NCI-H82 (cell line): ENCODE measurements at regions not wholly inside any gene's neighbourhood (a gene's known extent, or its start where the extent isn't known, plus 50 kb on each side); places are given as distances from the start of the nearest gene placed in this dataset.
"Not testable (repeated sequence)": the region's sequence is repeated elsewhere in the genome, so short reads cannot be mapped to it uniquely, and the experiment has no call there.

Source experiments
- DNase-seq: peaks from one replicate; lab custom pipeline; 2025; lab: John Stamatoyannopoulos, UW

DNA sequence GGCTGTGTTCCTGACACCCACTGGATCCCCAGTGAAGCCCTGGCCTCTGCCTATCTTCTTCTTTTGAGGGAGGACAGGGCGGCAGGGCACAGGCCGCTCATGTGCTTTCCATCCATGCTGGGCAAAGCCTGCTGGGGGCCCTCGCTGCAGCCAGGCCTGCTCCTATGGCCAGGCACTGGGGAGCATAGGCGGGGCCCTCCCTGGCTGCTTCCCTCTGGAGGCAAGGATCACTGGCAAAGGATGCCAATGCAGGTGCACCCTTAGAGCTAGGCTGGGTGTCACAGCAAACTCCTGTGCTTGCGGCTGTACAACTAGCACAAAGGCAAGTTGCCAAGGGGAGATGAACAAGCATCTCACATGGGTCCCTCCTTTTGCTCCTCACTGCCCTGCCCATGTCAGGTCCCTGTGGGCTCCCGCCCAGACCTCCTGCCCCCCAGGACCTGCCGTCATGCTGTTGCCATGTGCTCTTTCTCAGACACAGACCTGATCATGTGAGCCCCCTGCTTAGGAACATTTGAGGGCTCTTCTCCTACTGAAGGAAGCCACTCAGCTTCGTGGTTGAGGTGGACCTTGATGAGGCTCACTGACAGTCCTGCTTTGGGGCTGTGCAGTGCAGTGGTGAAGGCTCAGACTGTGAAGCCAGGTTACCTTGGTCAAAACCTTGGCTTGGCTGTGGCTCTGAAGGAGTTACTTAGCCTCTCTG, 393.6 kb downstream of the PTPRU start:
- no peak for DNase-seq

- no peak for DNase-seq
These were observed 393.1 kb downstream of the PTPRU start for GRCh38 chr1:29629401-29629800.

- DNase-seq = no peak
These were observed 391.9 kb downstream of the PTPRU start for GRCh38 chr1:29628190-29628589.

GRCh38 chr1:29626726-29627125, 390.4 kb downstream of the PTPRU start:
- no peak for DNase-seq

DNA sequence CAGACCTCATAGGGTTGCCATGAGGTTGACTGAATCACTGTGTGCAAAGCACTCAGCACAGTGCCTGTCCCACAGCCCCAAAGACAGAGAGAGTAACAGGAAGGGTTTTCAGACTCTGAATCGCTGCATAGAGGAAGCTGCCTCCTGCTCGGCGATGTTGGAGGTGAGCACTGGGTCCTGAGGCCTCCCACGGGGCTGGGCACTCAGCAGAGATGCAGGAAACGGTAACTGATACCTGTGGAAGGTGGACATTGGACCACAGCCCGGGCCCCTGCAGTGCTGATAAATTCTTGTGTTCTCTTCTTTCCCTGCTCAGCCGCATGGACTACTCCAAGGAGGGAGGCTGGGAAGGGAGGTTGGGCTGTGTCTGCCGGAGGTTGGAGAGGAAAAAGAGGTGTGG, 389.7 kb downstream of the PTPRU start:
- no peak for DNase-seq

- DNase-seq = no peak
These were observed 388.7 kb downstream of the PTPRU start for GRCh38 chr1:29625084-29625420.

GRCh38 chr1:29624320-29625083, 388.2 kb downstream of the PTPRU start:
- no peak for DNase-seq

GRCh38 chr1:29623501-29623900, 387.2 kb downstream of the PTPRU start:
- DNase-seq = no peak

- DNase-seq = no peak
These were observed 385.6 kb downstream of the PTPRU start for GRCh38 chr1:29621826-29622435.

DNA sequence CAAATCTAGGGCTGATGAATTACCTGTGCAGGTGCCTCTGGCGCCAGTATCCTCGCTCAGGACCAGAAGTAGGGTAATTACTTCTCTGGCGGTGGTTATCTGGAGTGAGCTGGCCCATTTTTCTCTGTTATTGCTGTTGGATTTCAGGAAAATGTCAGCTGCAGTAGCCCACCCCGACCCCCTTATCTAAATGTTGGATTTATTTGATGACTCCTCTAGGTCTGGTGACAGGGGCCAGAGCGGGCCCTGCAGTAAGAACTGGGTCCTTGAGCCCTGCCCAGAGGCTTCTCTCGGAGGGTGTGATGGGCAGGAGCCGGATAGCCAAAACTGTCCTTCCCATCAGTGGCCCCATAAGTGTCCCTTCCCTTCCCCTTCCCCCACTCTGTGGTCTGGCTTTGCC, 384.3 kb downstream of the PTPRU start:
- DNase-seq = no peak

DNA sequence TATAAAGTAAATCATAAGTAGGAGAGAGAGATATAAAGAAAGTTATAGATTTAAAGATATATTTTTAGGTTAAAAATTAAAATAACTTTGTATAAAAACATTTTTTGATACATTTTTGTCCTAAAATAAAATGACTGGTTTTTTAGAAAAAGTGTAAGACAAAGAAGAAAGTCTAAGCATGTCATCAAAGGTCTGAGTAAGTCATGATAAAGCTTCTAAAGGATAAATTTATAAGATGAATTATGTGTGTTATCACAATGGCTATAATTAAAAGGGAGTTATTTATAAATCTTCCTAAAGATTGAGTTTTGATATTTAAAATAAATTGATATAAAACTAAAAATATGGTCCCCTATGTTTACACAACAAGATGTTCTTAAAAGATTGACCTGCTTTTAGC, 370.9 kb downstream of the PTPRU start:
- no peak for DNase-seq

- not testable (repeated sequence) for DNase-seq
These were observed 368.5 kb downstream of the PTPRU start for GRCh38 chr1:29604796-29605195.

GRCh38 chr1:29603622-29604021, 367.3 kb downstream of the PTPRU start:
- no peak for DNase-seq

DNA sequence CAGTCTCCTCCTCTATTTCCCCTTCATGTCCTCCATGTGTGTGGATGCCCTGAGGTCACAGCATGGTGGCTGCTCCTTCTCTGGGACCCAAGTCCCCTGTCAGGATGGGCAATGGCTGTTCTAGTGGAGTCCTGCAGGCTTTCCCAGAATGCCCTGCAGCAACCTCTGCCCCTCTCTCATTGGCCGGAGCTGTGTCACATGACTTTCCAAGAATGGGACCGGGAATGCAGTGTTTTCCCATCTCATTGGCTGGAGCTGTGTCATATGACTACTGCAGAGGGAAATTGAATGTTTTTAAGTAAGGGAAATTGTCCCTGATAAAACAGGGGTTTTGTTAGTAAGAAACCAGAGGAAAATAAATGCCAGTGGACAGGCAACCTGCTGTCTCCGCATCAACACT, 365.9 kb downstream of the PTPRU start:
- no peak for DNase-seq

- no peak for DNase-seq
These were observed 364.7 kb downstream of the PTPRU start for GRCh38 chr1:29601021-29601420.

- DNase-seq = no peak
These were observed 363.5 kb downstream of the PTPRU start for GRCh38 chr1:29599826-29600225.

GRCh38 chr1:29599071-29599470, 362.7 kb downstream of the PTPRU start:
- no peak for DNase-seq

GRCh38 chr1:29597861-29598260, 361.5 kb downstream of the PTPRU start:
- DNase-seq = no peak

DNA sequence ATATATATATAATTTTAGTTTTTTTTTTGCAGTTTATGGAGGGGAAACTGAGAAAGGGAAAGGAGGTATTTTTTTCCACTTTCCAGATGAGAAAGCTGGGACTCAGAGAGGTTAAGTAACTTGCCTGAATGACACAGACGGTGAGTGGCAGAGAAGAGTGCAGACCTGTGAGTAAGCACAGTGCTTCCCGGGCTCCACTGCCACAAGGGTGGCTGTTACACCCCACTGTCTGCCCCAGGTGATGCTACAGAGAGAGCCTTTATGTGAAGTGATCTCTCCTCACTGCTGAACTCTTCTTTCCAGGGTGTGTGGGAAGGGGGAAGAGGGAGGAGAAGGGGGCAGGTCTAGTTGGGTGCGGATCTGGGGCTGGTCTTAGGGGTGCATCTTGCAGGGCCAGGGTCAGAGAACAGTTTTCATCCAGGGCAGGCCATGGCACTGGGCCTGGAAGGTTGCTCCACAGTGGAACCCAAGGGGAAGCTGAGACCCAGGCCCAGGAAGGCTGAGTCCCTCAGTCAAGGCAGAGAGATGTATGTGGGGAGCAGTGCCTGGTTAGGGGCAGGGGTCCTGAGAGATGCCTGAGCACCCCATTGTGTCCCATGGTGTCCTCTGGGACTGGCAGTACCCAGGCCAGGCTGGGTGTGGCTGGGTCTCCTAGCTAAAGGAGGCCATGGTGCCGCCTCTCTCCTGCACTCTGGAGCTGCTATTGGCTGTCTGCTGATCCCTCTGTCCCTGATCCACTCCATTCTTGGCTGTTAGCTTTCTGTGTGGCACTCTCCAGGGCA, 357.5 kb downstream of the PTPRU start:
- DNase-seq = no peak

GRCh38 chr1:29592731-29593130, 356.4 kb downstream of the PTPRU start:
- DNase-seq = no peak

GRCh38 chr1:29592261-29592615, 355.9 kb downstream of the PTPRU start:
- no peak for DNase-seq

DNA sequence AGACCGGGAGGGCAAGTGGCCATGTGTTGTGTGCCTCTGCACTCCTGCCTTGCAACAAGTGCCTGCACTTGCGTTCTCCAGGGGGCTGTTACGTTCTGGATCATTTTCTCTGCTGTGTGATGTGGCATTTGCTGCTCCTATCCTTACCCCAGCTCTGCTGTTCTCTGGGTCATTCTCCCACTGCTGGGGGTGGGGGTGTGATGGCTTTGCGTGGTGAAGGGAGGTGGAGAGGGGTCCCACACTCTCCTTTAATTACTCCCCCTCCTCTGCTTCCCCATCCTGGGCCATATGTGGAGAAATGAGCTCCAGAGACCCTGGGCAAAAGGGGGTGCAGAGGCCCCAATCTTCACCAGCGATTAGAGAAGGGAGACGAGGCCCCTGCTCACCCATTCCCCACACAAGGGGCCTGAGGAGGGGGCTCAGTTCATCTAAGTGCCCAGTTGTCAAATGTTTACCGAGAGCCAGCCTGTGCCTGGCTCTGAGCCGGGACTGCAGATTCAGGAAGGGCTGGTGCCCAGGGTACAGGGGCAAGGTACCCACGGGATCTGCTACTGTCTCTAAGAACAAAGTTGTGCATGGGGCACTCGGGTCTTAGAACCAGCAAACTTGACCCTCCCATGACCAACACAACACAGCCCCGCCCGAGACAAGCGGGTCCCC, 355.4 kb downstream of the PTPRU start:
- no peak for DNase-seq
